GM23248 (cell line): ENCODE measurements at regions not wholly inside any gene's neighbourhood (a gene's known extent, or its start where the extent isn't known, plus 50 kb on each side); places are given as distances from the start of the nearest gene placed in this dataset.

Source experiments
- EZH2 ChIP-seq: fragments of 200-600 bp; sonication (generic); IDR thresholded peaks from 2 replicates; pipeline ENCODE4 v1.6.1; 2018; ENCODE audit warnings: antibody characterized with exemption, mild to moderate bottlenecking; ENCODE audit not compliant: insufficient read depth, poor library complexity, severe bottlenecking
- EZH2phosphoT487 ChIP-seq: fragments of 200-600 bp; sonication (generic); IDR thresholded peaks from 2 replicates; pipeline ENCODE4 v1.6.1; 2018; ENCODE audit warnings: antibody characterized with exemption, moderate library complexity, mild to moderate bottlenecking, low read depth; ENCODE audit not compliant: insufficient read depth

DNA sequence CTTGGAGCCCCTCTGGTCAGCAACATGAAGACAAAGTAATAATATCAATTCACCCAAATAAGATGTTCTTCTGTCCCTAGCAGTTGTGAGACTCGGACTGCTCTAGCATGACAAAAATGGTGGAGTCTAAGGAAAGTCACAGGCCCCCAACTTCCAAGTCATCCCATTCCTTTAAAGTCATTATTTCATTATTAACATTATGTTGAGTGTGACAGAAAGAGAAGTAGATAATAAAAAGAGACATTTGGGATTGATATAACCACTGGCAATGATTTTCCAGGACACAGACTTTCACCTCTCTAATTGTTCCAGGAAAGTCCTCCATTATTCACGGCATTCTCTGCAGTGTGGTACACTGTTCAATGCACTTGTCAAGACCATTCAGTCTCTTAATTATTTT lies 1533.0 kb upstream of the TENM4 start:
- TF ChIP-seq EZH2, result no peak
- TF ChIP-seq EZH2phosphoT487, result no peak
